IgD-negative memory B cell (primary cell): ENCODE measurements at regions not wholly inside any gene's neighbourhood (a gene's known extent, or its start where the extent isn't known, plus 50 kb on each side); places are given as distances from the start of the nearest gene placed in this dataset.

Source experiments
- H3K27ac Mint-ChIP-seq, 3 donors: one replicate each; pipeline ENCODE4 v1.8.0; 2020 to 2022; ENCODE audit warnings: mild to moderate bottlenecking in 3 of 3, mixed read lengths in 3 of 3, moderate library complexity in 1 of 3
- H3K27me3 Mint-ChIP-seq: one replicate; pipeline ENCODE4 v1.8.0; 2021; ENCODE audit warnings: mixed read lengths
- H3K36me3 Mint-ChIP-seq: one replicate; pipeline ENCODE4 v1.8.0; 2020; ENCODE audit warnings: mild to moderate bottlenecking, mixed read lengths
- H3K4me1 Mint-ChIP-seq, 3 donors: one replicate each; pipeline ENCODE4 v1.8.0; 2020 to 2022; ENCODE audit warnings: mixed read lengths in 3 of 3, mild to moderate bottlenecking in 1 of 3
- H3K4me3 Mint-ChIP-seq, 4 donors: one replicate each; pipeline ENCODE4 v1.8.0; 2020 to 2022; ENCODE audit warnings: mild to moderate bottlenecking in 4 of 4, mixed read lengths in 4 of 4, moderate library complexity in 3 of 4
- H3K9me3 Mint-ChIP-seq, 3 donors: one replicate each; pipeline ENCODE4 v1.8.0; 2020 to 2021; ENCODE audit warnings: mixed read lengths in 3 of 3, mild to moderate bottlenecking in 1 of 3

DNA sequence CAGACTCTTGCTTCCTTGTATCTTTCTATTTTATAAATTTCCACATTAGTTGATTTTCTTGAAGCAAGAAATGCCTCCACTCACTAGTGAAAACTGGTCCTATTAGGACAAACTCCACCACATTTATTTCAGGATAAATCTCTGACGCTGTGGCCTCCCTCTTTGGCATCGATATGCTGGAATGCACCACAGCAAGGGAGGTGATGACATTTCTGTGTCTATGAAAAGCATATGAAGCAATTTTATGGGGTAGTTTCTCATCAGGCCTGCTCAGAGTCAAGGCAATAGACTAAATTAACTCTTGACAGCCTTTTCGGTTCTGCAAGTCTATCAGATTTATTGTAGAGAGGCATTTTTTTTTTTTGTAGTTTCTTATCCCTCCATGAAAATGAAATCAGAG is 304.4 kb downstream of the ZEB1 start:
- peaks cover 2% of the 10 kb centered on the region for H3K36me3 Mint-ChIP-seq
- H3K9me3 Mint-ChIP-seq, result peaks cover 8 to 26% (median 12%) of the 10 kb centered on the region in 3 donors
- H3K27me3 Mint-ChIP-seq, result peaks cover 5% of the 10 kb centered on the region
- no peak overlapping the region for H3K27ac Mint-ChIP-seq
- H3K4me1 Mint-ChIP-seq, result no peaks in the 10 kb centered on the region
- H3K4me3 Mint-ChIP-seq, result no peak overlapping the region

DNA sequence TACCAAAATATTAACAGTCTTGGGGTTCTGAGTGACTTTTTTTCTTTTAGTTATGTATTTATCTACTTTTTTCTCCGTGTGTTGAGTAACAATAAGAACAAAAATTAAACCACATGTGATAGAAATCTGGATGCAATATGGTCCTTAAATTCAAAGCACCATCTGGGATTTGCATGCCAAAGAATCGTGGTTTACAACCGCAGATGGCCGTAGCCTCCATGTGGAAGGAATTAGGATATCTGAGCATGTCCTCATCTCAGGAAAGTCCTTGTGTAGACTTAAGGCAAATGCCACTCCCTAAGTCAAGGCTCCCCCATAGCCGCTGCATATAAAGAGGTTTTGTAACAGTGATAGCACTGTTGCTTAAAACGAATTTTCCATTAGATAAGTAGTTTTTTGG is 304.0 kb downstream of the ZEB1 start:
- Mint-ChIP-seq H3K4me1 (no peaks in the 10 kb centered on the region), H3K27me3 (peaks cover 5% of the 10 kb centered on the region), H3K4me3 (no peak overlapping the region), H3K27ac (no peak overlapping the region), H3K36me3 (peaks cover 2% of the 10 kb centered on the region), H3K9me3 (peaks cover 8 to 26% (median 12%) of the 10 kb centered on the region in 3 donors)

DNA sequence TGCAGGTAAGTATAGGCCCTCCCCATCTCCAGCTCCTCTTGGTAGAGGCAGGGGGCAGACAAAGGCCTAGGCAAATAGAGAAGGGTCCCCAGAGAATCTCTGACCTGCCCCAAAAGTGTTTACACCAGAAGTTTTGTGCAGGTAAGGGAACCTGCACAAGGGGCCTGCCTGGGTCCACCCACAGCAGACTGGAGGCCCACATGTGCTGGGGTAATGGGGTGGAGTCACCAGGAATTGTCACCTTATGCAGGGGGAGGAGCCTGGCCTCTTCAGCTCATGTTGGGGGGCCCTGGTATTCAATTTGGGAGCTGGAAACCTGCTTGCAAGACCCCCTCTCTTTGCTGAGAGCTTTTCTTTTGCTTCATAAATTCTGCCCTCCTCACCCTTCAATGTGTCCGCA is 302.7 kb downstream of the ZEB1 start:
- H3K4me1 Mint-ChIP-seq, result no peaks in the 10 kb centered on the region
- no peak overlapping the region for H3K4me3 Mint-ChIP-seq
- peaks cover 8 to 26% (median 12%) of the 10 kb centered on the region in 3 donors for H3K9me3 Mint-ChIP-seq
- H3K36me3 Mint-ChIP-seq, result peaks cover 2% of the 10 kb centered on the region
- H3K27ac Mint-ChIP-seq, result no peak overlapping the region
- H3K27me3 Mint-ChIP-seq, result peaks cover 5% of the 10 kb centered on the region

GRCh38 chr10:31620226-31621151 is 301.5 kb downstream of the ZEB1 start:
- Mint-ChIP-seq H3K27ac (peak overlapping the region in 2 of 3 donors; percentile 11 to 67), H3K9me3 (peaks cover 3 to 16% (median 7%) of the 10 kb centered on the region in 3 donors), H3K36me3 (peaks cover 2% of the 10 kb centered on the region), H3K4me1 (no peaks in the 10 kb centered on the region), H3K27me3 (peaks cover 6% of the 10 kb centered on the region), H3K4me3 (no peak overlapping the region)

DNA sequence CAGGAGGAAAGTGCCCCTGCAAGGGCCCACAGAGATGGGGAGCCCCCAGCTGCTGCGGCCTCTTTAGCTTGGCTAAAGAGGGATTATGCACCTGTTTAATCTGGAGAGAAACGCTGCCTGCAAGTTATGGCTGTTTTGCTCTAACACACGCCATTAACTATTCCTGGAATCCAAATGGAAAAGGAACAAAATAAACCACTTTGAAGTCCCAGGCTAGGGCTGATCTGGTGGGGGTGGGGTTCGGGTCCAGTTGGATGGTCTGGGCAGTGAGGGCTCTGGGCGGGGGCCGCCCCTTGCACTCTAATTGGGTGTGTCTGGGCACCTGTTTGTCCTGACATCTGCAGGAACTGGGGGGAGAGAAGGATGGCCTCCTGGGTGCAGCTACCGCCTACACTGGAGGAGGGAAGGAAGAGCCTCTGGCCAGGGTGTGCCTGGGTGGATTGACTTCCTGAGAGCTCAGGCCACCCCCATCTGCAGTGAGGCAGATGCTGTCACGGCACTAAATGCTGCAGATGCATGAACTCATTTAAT is 300.6 kb downstream of the ZEB1 start:
- Mint-ChIP-seq H3K27ac (peak overlapping the region in 1 of 3 donors; percentile 67), H3K36me3 (peaks cover 2% of the 10 kb centered on the region), H3K4me3 (no peak overlapping the region), H3K9me3 (peaks cover 4 to 19% (median 9%) of the 10 kb centered on the region in 3 donors), H3K27me3 (peaks cover 10% of the 10 kb centered on the region), H3K4me1 (no peaks in the 10 kb centered on the region)

- peak overlapping the region in 1 of 3 donors; percentile 71 for H3K27ac Mint-ChIP-seq
Measured at GRCh38 chr10:31618541-31619291, 299.7 kb downstream of the ZEB1 start.

DNA sequence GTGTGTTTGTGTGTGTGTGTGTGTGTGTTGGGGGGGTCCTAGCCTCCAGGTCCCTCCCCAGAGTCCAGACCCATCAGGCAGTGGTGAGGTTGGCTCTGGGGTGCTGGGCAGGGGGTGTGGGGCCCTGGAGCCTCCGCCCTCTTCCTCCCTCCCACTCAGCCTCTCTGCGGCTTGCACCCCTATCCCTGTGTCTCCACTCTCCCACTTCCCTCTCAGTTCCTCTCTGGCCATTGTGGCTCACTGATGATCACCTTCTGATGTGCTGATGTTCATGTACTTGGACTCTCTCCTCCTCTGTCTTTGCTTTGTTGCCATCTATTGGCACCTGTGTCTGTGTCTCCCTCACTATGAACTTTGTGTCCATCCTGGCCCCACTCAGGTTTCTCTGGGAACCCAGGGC is 298.7 kb downstream of the ZEB1 start:
- Mint-ChIP-seq H3K4me1 (no peaks in the 10 kb centered on the region), H3K9me3 (peaks cover 3 to 8% (median 5%) of the 10 kb centered on the region in 3 donors), H3K27me3 (peaks cover 14% of the 10 kb centered on the region), H3K4me3 (no peak overlapping the region), H3K36me3 (peaks cover 2% of the 10 kb centered on the region), H3K27ac (no peak overlapping the region)

More at GRCh38 chr10:31618541-31619291, 299.7 kb downstream of the ZEB1 start:
- H3K27me3 Mint-ChIP-seq, result peaks cover 12% of the 10 kb centered on the region
- no peaks in the 10 kb centered on the region for H3K4me1 Mint-ChIP-seq
- no peak overlapping the region for H3K4me3 Mint-ChIP-seq
- peaks cover 2% of the 10 kb centered on the region for H3K36me3 Mint-ChIP-seq
- H3K9me3 Mint-ChIP-seq, result peaks cover 3 to 10% (median 5%) of the 10 kb centered on the region in 3 donors

DNA sequence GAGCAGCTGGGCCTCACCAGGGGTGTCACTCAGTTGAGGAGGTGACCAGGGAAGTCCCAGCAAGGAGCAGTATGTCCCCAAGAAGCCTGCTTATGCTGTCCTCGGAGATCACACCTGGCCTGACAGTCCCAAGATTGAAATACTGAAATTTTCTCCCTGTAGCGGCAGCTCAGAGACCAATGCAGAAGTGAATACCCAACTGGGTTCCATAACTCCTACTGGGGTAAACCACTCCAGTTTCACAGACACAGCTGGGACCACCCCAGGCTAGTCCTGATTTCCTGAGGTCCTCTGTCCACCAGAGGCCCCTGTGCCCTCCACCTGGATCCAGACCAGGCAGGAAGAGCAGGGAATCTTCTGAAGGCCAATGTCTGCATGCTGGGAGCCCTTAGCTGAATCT is 298.1 kb downstream of the ZEB1 start:
- H3K27me3 Mint-ChIP-seq, result peaks cover 14% of the 10 kb centered on the region
- H3K36me3 Mint-ChIP-seq, result peaks cover 2% of the 10 kb centered on the region
- H3K27ac Mint-ChIP-seq, result no peak overlapping the region
- no peak overlapping the region for H3K4me3 Mint-ChIP-seq
- H3K4me1 Mint-ChIP-seq, result no peaks in the 10 kb centered on the region
- peaks cover 3 to 8% (median 5%) of the 10 kb centered on the region in 3 donors for H3K9me3 Mint-ChIP-seq

GRCh38 chr10:31615129-31615528 is 296.1 kb downstream of the ZEB1 start:
- Mint-ChIP-seq H3K27ac (no peak overlapping the region), H3K4me3 (no peak overlapping the region), H3K36me3 (no peaks in the 10 kb centered on the region)

GRCh38 chr10:31614611-31615010 is 295.6 kb downstream of the ZEB1 start:
- Mint-ChIP-seq H3K27ac (no peak overlapping the region), H3K36me3 (no peaks in the 10 kb centered on the region)

More at GRCh38 chr10:31615129-31615528, 296.1 kb downstream of the ZEB1 start:
- peaks cover 8% of the 10 kb centered on the region for H3K27me3 Mint-ChIP-seq
- peaks cover 0 to 3% (median 0%) of the 10 kb centered on the region in 3 donors for H3K4me1 Mint-ChIP-seq
- peaks cover 5 to 8% (median 7%) of the 10 kb centered on the region in 3 donors for H3K9me3 Mint-ChIP-seq

DNA sequence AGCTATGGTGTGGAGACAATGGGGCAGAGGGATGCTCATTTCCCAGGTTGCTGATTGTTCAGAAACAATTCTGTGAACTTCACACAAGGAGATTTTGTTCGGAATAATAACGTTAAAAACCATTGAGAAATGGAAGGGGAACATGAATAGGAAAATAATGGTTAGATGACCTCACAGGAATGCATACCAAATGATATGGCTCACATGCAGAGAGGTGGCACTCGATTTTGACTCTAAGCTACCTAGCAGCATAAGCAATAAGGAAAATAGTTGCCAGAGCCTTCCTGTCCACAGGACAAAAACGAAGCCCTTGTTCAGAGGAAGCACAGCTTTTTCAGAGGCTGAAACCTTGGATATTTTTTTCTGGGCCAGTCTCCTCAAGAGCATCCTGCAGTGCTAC is 293.1 kb downstream of the ZEB1 start:
- H3K27ac Mint-ChIP-seq, result no peak overlapping the region
- peaks cover 0 to 3% (median 0%) of the 10 kb centered on the region in 3 donors for H3K4me1 Mint-ChIP-seq
- H3K36me3 Mint-ChIP-seq, result no peaks in the 10 kb centered on the region
- peaks cover 6 to 8% (median 7%) of the 10 kb centered on the region in 3 donors for H3K9me3 Mint-ChIP-seq
- H3K27me3 Mint-ChIP-seq, result peaks cover 11% of the 10 kb centered on the region
- no peak overlapping the region for H3K4me3 Mint-ChIP-seq

More at GRCh38 chr10:31614611-31615010, 295.6 kb downstream of the ZEB1 start:
- Mint-ChIP-seq H3K9me3 (peaks cover 5 to 8% (median 7%) of the 10 kb centered on the region in 3 donors), H3K4me1 (peaks cover 0 to 3% (median 0%) of the 10 kb centered on the region in 3 donors), H3K4me3 (no peak overlapping the region), H3K27me3 (peaks cover 8% of the 10 kb centered on the region)

DNA sequence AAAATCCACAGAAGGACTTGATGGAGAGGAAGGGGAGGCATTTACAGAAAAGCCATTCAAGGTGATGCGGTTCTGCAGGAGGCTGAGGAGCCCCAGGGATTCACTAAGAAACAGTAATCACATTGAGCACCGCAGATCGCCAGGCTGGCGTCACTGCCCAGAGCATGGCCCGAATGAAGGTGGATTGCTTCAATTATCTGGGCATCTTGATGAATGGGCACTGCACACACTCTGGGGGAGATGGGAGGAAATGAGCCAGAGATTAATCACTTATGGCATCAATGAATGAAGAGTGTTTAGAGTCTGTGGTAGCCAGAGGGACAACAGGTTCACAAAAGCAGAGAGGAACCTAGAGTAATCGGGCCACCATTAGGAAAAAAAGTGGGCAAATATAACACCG is 292.1 kb downstream of the ZEB1 start:
- Mint-ChIP-seq H3K4me1 (peaks cover 0 to 3% (median 0%) of the 10 kb centered on the region in 3 donors), H3K4me3 (no peak overlapping the region), H3K27ac (no peak overlapping the region), H3K36me3 (no peaks in the 10 kb centered on the region), H3K9me3 (peaks cover 6 to 8% (median 7%) of the 10 kb centered on the region in 3 donors), H3K27me3 (peaks cover 11% of the 10 kb centered on the region)

- Mint-ChIP-seq H3K27ac (no peak overlapping the region), H3K36me3 (no peaks in the 10 kb centered on the region), H3K27me3 (peaks cover 12% of the 10 kb centered on the region), H3K4me1 (peaks cover 0 to 14% (median 7%) of the 10 kb centered on the region in 3 donors), H3K4me3 (no peak overlapping the region), H3K9me3 (peaks cover 0 to 7% (median 3%) of the 10 kb centered on the region in 3 donors)
Measured at GRCh38 chr10:31607481-31607880, 288.5 kb downstream of the ZEB1 start.

GRCh38 chr10:31606841-31607240 is 287.8 kb downstream of the ZEB1 start:
- Mint-ChIP-seq H3K36me3 (no peaks in the 10 kb centered on the region), H3K27me3 (peaks cover 12% of the 10 kb centered on the region), H3K27ac (no peak overlapping the region), H3K9me3 (peaks cover 0 to 7% (median 3%) of the 10 kb centered on the region in 3 donors), H3K4me1 (peaks cover 0 to 12% (median 7%) of the 10 kb centered on the region in 3 donors), H3K4me3 (no peak overlapping the region)
